A673 (cell line): ENCODE measurements at regions not wholly inside any gene's neighbourhood (a gene's known extent, or its start where the extent isn't known, plus 50 kb on each side); places are given as distances from the start of the nearest gene placed in this dataset.

Source experiments
- BruUV-seq: library from RNA; stranded (reverse); fragments of 400-500 nt; replicated peaks from 2 replicates; lab custom pipeline; 2021; lab: Mats Ljungman, UMichigan
- CTCF ChIA-PET: fragments of 300-600 bp; sonication (Branson Sonifier 250); formaldehyde crosslinking; loops from one replicate; lab custom pipeline; 2022; ENCODE audit warnings: antibody characterized with exemption; lab: Charles Lee
- POLR2A ChIA-PET: fragments of 300-600 bp; sonication (Branson Sonifier 250); formaldehyde crosslinking; loops from one replicate; lab custom pipeline; 2022; ENCODE audit warnings: antibody characterized with exemption; ENCODE audit not compliant: low non-redundant PET; lab: Charles Lee
- DNase-seq: peaks from one replicate; pipeline ENCODE4 v3.0.0-alpha.2; 2015; ENCODE audit warnings: low spot score
- H3K27ac ChIP-seq: fragments of 200-600 bp; sonication (generic); 2 replicates; pipeline ENCODE4 v1.5.1; 2016; ENCODE audit warnings: mixed run types, low read depth, mild to moderate bottlenecking, mixed read lengths, antibody characterized with exemption, low read length; ENCODE audit not compliant: poor library complexity, severe bottlenecking
- H3K27me3 ChIP-seq: fragments of 200-600 bp; sonication (generic); replicated peaks from 2 replicates; pipeline ENCODE4 v1.6.1; 2017; ENCODE audit warnings: mixed run types, low read depth, mild to moderate bottlenecking, mixed read lengths, antibody characterized with exemption, low read length; ENCODE audit not compliant: insufficient read depth, poor library complexity
- H3K36me3 ChIP-seq: fragments of 200-600 bp; sonication (generic); 2 replicates; pipeline ENCODE4 v1.6.1; 2016; ENCODE audit warnings: mixed run types, mild to moderate bottlenecking, mixed read lengths, antibody characterized with exemption, low read length; ENCODE audit not compliant: insufficient read depth, poor library complexity, severe bottlenecking
- H3K4me1 ChIP-seq: fragments of 200-600 bp; sonication (generic); 2 replicates; pipeline ENCODE4 v1.6.1; 2017; ENCODE audit warnings: mixed run types, mild to moderate bottlenecking, mixed read lengths, antibody characterized with exemption, low read length; ENCODE audit not compliant: insufficient read depth, poor library complexity, severe bottlenecking
- H3K4me3 ChIP-seq: fragments of 200-600 bp; sonication (generic); 2 replicates; pipeline ENCODE4 v1.5.1; 2016; ENCODE audit warnings: low read depth, mixed run types, mild to moderate bottlenecking, mixed read lengths, low read length; ENCODE audit not compliant: poor library complexity, severe bottlenecking
- H3K9me3 ChIP-seq: fragments of 200-600 bp; sonication (generic); 2 replicates; pipeline ENCODE4 v1.6.1; 2016; ENCODE audit warnings: mixed run types, low read depth, mild to moderate bottlenecking, mixed read lengths, antibody characterized with exemption, low read length; ENCODE audit not compliant: poor library complexity, severe bottlenecking
- EZH2 ChIP-seq: fragments of 200-600 bp; sonication (generic); IDR thresholded peaks from 2 replicates; pipeline ENCODE4 v1.6.1; 2017; ENCODE audit warnings: borderline replicate concordance, low read depth, mild to moderate bottlenecking, mixed read lengths, antibody characterized with exemption, low read length; ENCODE audit not compliant: poor library complexity, severe bottlenecking
- intact Hi-C: fragments of 100-400 bp; cut with micrococcal nuclease; formaldehyde crosslinking; loops from one replicate; pipeline ENCODE4 v1.10.0; 2022; ENCODE audit not compliant: unreplicated experiment
- TF ChIP-seq, protein P1 (sequence below): fragments of 300-800, 200-600 bp; sonication (generic); conservative IDR thresholded peaks from 2 replicates; pipeline ENCODE4 v1.5.1; 2017; ENCODE audit warnings: low read depth, mild to moderate bottlenecking, antibody characterized with exemption, low read length, moderate library complexity, mixed read lengths

DNA sequence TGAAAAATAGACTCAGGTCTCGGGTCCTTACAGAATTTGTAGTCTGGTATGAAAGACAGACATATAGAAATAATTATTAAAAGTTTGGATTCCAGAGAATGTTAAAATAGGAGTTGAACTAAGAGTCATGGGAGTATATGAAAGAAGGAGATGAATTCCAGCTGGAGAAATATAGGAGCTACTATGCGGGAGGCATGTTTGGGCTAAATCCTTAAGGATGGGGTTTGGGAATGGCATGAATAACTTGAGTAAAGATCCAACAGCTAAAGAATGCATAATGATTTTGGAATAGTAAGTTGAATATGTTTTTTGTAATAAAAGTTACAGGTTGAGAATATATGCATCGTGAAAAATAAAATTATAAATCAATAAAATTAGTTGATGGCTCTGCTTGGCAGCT, 129.4 kb upstream of the SLC5A12 start:
- H3K9me3 ChIP-seq, result no peaks in the 10 kb centered on the region
- ChIA-PET POLR2A (no interaction called here), CTCF (interaction anchor here (0.6 kb wide), 1 partner anchor 24 kb away, joined by 3 read pairs; no protein-coding TSS in a partner anchor)
- no TSS peak for BruUV-seq
- peaks cover 62% of the 10 kb centered on the region for H3K27me3 ChIP-seq
- no peak overlapping the region for H3K4me3 ChIP-seq
- no peak for DNase-seq
- no peaks in the 10 kb centered on the region for H3K4me1 ChIP-seq
- no peak overlapping the region for H3K27ac ChIP-seq
- TF ChIP-seq, protein P1, sequence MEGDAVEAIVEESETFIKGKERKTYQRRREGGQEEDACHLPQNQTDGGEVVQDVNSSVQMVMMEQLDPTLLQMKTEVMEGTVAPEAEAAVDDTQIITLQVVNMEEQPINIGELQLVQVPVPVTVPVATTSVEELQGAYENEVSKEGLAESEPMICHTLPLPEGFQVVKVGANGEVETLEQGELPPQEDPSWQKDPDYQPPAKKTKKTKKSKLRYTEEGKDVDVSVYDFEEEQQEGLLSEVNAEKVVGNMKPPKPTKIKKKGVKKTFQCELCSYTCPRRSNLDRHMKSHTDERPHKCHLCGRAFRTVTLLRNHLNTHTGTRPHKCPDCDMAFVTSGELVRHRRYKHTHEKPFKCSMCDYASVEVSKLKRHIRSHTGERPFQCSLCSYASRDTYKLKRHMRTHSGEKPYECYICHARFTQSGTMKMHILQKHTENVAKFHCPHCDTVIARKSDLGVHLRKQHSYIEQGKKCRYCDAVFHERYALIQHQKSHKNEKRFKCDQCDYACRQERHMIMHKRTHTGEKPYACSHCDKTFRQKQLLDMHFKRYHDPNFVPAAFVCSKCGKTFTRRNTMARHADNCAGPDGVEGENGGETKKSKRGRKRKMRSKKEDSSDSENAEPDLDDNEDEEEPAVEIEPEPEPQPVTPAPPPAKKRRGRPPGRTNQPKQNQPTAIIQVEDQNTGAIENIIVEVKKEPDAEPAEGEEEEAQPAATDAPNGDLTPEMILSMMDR, result no peak
- no peak for TF ChIP-seq EZH2
- intact Hi-C loops, result no loop called here
- H3K36me3 ChIP-seq, result no peaks in the 10 kb centered on the region

DNA sequence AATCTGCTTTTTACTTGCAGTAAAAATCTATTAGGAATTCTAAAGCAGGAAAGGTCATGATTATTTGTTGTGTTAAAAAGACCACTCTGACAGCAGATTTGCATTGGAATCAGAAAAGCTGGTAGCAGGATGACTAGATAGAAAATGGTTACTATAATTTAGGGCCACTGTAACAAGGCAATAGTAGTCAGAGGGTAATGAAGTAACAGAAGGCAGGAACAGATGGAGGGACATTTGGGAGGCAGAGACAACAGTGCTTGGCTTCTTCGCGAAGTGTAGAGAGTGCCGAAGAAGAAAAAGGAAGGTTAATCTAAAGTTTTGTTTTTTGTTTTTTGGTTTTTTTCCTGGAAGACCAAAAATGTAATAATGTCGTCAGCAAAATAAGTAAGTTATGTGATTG, 129.8 kb upstream of the SLC5A12 start:
- BruUV-seq, result no TSS peak
- H3K4me3 ChIP-seq, result no peak overlapping the region
- H3K36me3 ChIP-seq, result no peaks in the 10 kb centered on the region
- H3K27me3 ChIP-seq, result peaks cover 62% of the 10 kb centered on the region
- no peaks in the 10 kb centered on the region for H3K9me3 ChIP-seq
- TF ChIP-seq, protein P1, result no peak
- no peak for TF ChIP-seq EZH2
- CTCF ChIA-PET, result no interaction called here
- no peak for DNase-seq
- intact Hi-C loops, result no loop called here
- H3K27ac ChIP-seq, result no peak overlapping the region
- H3K4me1 ChIP-seq, result no peaks in the 10 kb centered on the region
- POLR2A ChIA-PET, result no interaction called here

DNA sequence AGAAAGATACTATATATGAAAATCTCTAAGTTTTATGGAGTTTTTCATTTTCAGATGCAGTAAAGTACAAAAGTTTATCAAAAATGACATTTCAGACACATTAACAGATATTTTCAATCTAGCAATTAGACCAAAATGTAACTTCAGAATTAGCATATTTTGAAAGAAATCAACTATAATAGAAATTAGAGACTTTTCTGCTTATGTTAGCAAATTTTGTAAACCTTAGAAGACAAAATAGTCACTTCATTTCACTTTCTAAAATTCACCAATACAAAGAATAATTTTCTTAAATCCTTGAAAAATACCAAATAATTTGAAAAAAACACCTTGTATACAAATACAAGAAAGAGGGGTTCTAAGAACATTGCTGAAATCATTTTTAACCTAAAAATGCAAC, 135.8 kb upstream of the FIBIN start:
- no peak for TF ChIP-seq EZH2
- TF ChIP-seq, protein P1, result no peak
- Histone ChIP-seq H3K27me3 (peaks cover 61% of the 10 kb centered on the region), H3K9me3 (no peaks in the 10 kb centered on the region), H3K27ac (no peak overlapping the region), H3K36me3 (no peaks in the 10 kb centered on the region), H3K4me3 (no peak overlapping the region), H3K4me1 (no peaks in the 10 kb centered on the region)
- DNase-seq, result no peak
- BruUV-seq, result no TSS peak
- POLR2A ChIA-PET, result no interaction called here
- intact Hi-C loops, result no loop called here
- CTCF ChIA-PET, result no interaction called here
